SK-N-MC (cell line): ENCODE measurements at regions not wholly inside any gene's neighbourhood (a gene's known extent, or its start where the extent isn't known, plus 50 kb on each side); places are given as distances from the start of the nearest gene placed in this dataset.

Experiments used
- DNase-seq: peaks from one replicate; pipeline ENCODE4 v3.0.0-alpha.2; 2011; ENCODE audit warnings: low read depth, low spot score
- H3K27ac ChIP-seq: fragments of 200-600 bp; sonication (generic); 2 replicates; pipeline ENCODE4 v1.5.1; 2016; ENCODE audit warnings: mixed run types
- H3K36me3 ChIP-seq: fragments of 200-600 bp; sonication (generic); 2 replicates; pipeline ENCODE4 v1.6.1; 2017; ENCODE audit warnings: antibody characterized with exemption, low read length, mixed read lengths; ENCODE audit not compliant: insufficient read depth
- H3K4me3 ChIP-seq: fragments of 200-600 bp; sonication (generic); 2 replicates; pipeline ENCODE4 v1.5.1; 2016
- H3K9ac ChIP-seq: fragments of 200-600 bp; sonication (generic); 2 replicates; pipeline ENCODE4 v1.8.0; 2017; ENCODE audit warnings: mixed run types, mixed read lengths; ENCODE audit not compliant: insufficient read length
- H3K9me3 ChIP-seq: fragments of 200-600 bp; sonication (generic); 2 replicates; pipeline ENCODE4 v1.6.1; 2017; ENCODE audit warnings: low read depth, mild to moderate bottlenecking, antibody characterized with exemption, low read length, moderate library complexity, mixed read lengths
- EZH2 ChIP-seq: fragments of 200-600 bp; sonication (generic); IDR thresholded peaks from one replicate; pipeline ENCODE4 v1.6.1; 2017; ENCODE audit warnings: antibody characterized with exemption
- FOXP2 ChIP-seq: optimal IDR thresholded peaks from 2 replicates; pipeline ENCODE3; 2011; ENCODE audit warnings: mild to moderate bottlenecking, moderate library complexity; ENCODE audit not compliant: insufficient read depth; ENCODE audit errors: extremely low read length, control extremely low read depth
- POLR2AphosphoS5 ChIP-seq: IDR thresholded peaks from 2 replicates; pipeline ENCODE4 v1.6.1; 2012; ENCODE audit warnings: mild to moderate bottlenecking, low read depth, low read length, borderline replicate concordance

DNA sequence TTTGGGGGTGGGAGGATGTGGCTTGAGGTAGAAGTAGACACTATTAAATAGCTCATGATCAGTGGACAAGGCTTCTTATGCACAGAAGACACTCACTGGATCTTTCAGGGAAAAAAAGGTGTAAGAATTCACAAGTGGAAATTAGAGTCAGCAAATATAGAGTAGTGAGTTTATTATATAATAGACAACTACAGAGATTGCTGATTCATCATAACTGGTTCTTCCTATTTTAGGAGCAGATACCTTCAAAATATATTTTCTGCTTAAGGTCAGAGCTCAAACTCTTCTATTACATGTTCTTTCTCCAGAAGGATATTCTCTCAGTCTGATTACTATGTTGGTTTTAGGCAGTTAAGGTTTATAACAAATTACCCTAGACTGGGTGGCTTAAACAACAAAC, 646.9 kb upstream of the CDH7 start:
- TF ChIP-seq EZH2 (no peak), POLR2AphosphoS5 (no peak)
- Histone ChIP-seq H3K9me3 (no peaks in the 10 kb centered on the region), H3K9ac (no peak overlapping the region), H3K4me3 (no peak overlapping the region), H3K27ac (no peak overlapping the region), H3K36me3 (no peaks in the 10 kb centered on the region)
- DNase-seq: no peak

- H3K9me3 ChIP-seq: no peaks in the 10 kb centered on the region
- TF ChIP-seq EZH2 (no peak), POLR2AphosphoS5 (no peak), FOXP2 (no peak)
- H3K4me3 ChIP-seq: no peak overlapping the region
- no peak for DNase-seq
- no peak overlapping the region for H3K9ac ChIP-seq
- no peaks in the 10 kb centered on the region for H3K36me3 ChIP-seq
- no peak overlapping the region for H3K27ac ChIP-seq
These were observed 657.5 kb upstream of the CDH7 start for GRCh38 chr18:65093346-65093745.

- Histone ChIP-seq H3K27ac (no peak overlapping the region), H3K36me3 (no peaks in the 10 kb centered on the region), H3K9me3 (no peaks in the 10 kb centered on the region), H3K9ac (no peak overlapping the region), H3K4me3 (no peak overlapping the region)
- no peak for TF ChIP-seq POLR2AphosphoS5
- no peak for TF ChIP-seq EZH2
- peak; percentile 21 for TF ChIP-seq FOXP2
- peak; percentile 24 for DNase-seq
These were observed 659.0 kb upstream of the CDH7 start for GRCh38 chr18:65091744-65092329.

DNA sequence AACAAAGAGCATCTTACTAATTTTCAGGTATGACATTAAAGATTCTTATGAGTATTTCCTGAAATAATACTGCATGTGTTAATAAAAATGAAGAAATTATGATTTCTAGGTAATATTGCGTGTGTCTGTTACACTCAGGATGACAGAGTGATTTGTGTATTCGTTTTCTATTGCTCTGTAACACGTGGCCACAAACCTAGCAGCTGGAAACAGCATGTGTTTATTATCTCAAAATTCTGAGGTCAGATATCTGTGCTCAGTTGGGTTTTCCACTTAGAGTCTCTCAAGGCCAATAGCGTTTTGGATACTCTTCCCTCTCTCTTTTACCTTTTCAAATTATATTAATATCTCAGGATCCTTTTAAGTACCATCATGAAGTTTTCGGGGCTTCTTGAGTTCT, 667.9 kb upstream of the CDH7 start:
- H3K4me3 ChIP-seq: no peak overlapping the region
- DNase-seq: no peak

DNA sequence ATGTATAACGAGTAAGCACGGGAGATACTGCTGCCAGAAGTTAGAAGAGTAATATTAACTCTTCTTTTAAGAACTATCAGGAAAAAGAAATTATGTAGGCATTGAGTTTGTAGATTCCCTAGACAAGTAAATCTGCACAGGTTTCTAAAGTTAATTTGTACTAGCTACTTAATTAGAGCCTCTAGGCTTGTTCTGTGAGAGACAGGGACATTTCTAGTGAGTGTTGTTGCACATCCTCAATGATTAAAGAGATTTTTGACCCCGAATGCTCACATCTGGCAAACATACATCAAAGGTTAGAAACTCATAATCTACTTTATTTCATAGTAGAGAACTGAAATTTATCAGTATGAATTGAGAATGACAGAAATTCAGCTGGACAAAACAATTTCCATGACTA, 669.0 kb upstream of the CDH7 start:
- TF ChIP-seq EZH2: no peak
- TF ChIP-seq FOXP2: no peak
- no peak for TF ChIP-seq POLR2AphosphoS5
- DNase-seq: no peak
- Histone ChIP-seq H3K9ac (no peak overlapping the region), H3K36me3 (no peaks in the 10 kb centered on the region), H3K9me3 (no peaks in the 10 kb centered on the region), H3K27ac (no peak overlapping the region), H3K4me3 (no peak overlapping the region)

More for the DNA sequence above, 667.9 kb upstream of the CDH7 start:
- no peaks in the 10 kb centered on the region for H3K36me3 ChIP-seq
- no peaks in the 10 kb centered on the region for H3K9me3 ChIP-seq
- no peak overlapping the region for H3K27ac ChIP-seq
- no peak overlapping the region for H3K9ac ChIP-seq
- no peak for TF ChIP-seq FOXP2
- no peak for TF ChIP-seq POLR2AphosphoS5
- TF ChIP-seq EZH2: no peak

DNA sequence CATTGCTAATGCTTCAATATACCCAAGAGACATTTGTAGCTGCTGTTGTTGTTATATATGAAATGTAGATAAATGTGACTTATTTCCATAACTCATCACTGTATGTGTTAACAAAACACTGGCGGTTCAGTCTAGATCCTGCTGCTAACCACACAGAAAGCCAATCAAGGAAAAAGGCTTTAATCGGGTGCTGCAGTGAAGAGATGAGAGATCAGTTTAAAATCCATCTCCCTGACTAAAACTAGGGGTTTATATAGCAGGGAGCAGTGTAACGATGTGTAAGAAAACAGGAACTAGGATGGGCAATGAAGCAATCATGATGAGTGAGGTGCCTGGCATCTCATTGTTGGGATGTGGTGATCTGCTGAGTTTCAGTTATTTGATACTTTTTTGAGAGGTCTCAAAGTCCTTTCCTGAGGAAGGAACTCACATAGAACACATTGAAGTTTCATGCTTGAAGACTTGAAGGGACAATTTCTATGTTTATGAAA, 677.7 kb upstream of the CDH7 start:
- H3K4me3 ChIP-seq: no peak overlapping the region
- DNase-seq: no peak
- no peak for TF ChIP-seq EZH2
- TF ChIP-seq POLR2AphosphoS5: no peak
- TF ChIP-seq FOXP2: no peak
- no peaks in the 10 kb centered on the region for H3K9me3 ChIP-seq
- H3K9ac ChIP-seq: no peak overlapping the region
- no peaks in the 10 kb centered on the region for H3K36me3 ChIP-seq
- H3K27ac ChIP-seq: no peak overlapping the region

GRCh38 chr18:65057439-65058083, 693.3 kb upstream of the CDH7 start:
- H3K27ac ChIP-seq: no peak overlapping the region
- peak overlapping the region; percentile 52 for H3K4me3 ChIP-seq
- H3K9me3 ChIP-seq: no peaks in the 10 kb centered on the region
- H3K9ac ChIP-seq: peak overlapping the region; percentile 2
- TF ChIP-seq FOXP2 (no peak), EZH2 (no peak), POLR2AphosphoS5 (no peak)
- DNase-seq: peak; percentile 12
- no peaks in the 10 kb centered on the region for H3K36me3 ChIP-seq

DNA sequence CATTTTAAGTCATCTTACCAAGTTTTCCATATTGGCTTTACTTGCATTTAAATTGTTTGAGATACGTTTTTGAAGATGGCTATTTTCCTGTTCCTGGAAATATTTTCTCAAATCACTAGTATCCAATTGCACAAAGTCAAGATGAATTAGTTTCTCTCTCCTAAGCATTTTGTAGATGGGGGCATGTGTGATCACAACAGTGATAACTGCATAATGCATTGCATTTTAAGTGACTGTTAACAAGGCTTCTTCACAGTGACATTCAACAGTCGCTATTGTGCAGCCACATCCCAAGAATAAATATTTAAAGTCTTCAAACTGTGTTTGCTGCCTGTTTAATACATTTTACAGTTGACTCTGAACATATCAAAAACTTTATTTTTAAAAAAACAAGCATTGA, 694.2 kb upstream of the CDH7 start:
- no peak overlapping the region for H3K9ac ChIP-seq
- no peak overlapping the region for H3K4me3 ChIP-seq
- no peak overlapping the region for H3K27ac ChIP-seq
- no peak for DNase-seq
- no peaks in the 10 kb centered on the region for H3K9me3 ChIP-seq
- TF ChIP-seq FOXP2: no peak
- TF ChIP-seq EZH2: no peak
- TF ChIP-seq POLR2AphosphoS5: no peak
- no peaks in the 10 kb centered on the region for H3K36me3 ChIP-seq

- Histone ChIP-seq H3K9me3 (no peaks in the 10 kb centered on the region), H3K9ac (no peak overlapping the region), H3K36me3 (no peaks in the 10 kb centered on the region), H3K27ac (no peak overlapping the region), H3K4me3 (no peak overlapping the region)
- no peak for DNase-seq
- TF ChIP-seq POLR2AphosphoS5 (no peak), EZH2 (no peak), FOXP2 (no peak)
These were observed 701.2 kb upstream of the CDH7 start for GRCh38 chr18:65049586-65049985.
